HG03066 (cell line): ENCODE measurements at regions not wholly inside any gene's neighbourhood (a gene's known extent, or its start where the extent isn't known, plus 50 kb on each side); places are given as distances from the start of the nearest gene placed in this dataset.

Experiments used
- ATAC-seq: cut with Tn5 transposase; IDR thresholded peaks from one replicate; pipeline ENCODE4 v1.9.1; 2021; ENCODE audit warnings: low read depth; ENCODE audit not compliant: unreplicated experiment

DNA sequence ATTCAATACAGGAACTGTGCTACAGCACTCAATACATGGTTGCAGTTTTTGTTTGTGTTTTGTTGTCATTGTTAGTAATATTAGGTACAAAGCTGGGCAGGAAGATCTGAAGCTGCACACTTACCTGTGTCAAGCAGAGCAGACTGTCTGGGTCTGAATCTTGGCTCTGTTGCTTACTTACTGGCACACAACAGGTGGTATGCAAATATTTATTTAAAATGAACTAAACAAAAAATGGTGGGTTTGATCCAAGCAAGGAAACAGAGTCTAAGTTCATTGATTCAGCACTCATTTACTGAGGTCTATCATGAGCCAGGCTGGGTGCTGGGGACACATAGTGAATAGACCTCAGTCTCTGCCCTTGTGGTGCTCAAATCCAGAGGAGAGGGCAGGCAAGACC, 230.4 kb downstream of the OMA1 start:
- ATAC-seq, result no peak

DNA sequence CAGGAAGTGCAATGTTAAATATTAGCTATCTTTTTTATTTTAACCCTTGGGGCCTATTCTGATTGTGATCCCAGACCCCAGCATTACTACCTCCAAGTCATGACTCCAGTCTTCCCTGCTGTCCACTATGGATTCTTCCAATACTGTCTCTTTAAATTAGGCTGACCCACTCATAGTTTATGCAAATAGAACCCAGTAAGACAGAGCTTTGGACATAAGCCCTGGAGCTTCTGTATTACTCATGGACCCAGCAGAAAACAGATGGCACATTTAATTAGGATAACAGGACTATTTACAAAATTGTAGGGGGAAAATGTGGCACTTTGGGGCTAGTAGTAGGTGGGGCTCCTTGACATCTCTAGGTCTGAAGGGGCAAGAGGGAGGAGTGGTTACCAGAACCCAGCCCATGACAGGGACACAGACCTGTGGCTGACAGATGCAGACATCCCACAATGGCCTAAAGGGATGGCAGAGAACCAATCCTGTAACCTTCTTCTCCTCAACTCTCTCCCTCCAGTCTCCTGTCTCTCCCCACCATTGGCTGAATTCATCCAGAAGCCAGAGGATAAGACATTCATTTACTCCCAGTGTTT, 233.5 kb downstream of the OMA1 start:
- ATAC-seq, result no peak

DNA sequence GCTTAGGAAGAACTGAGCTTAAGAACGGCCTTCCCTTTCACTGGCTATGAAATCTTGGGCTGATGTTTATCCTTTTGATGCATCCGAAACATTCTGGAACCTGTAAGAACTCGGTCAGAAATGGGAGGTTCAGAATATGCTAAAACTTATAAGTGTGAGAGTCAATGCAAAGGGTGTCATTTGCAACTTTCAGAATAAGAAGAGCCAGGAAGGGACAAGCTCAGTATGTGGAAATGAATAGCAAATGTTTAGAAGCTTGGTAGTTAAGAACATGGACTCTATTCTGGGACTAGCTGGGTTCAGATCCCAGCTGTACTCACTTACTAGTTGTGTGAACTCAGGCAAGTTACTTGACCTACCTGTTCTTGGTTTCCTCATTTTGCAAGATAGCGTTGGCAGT, 234.1 kb downstream of the OMA1 start:
- no peak for ATAC-seq

DNA sequence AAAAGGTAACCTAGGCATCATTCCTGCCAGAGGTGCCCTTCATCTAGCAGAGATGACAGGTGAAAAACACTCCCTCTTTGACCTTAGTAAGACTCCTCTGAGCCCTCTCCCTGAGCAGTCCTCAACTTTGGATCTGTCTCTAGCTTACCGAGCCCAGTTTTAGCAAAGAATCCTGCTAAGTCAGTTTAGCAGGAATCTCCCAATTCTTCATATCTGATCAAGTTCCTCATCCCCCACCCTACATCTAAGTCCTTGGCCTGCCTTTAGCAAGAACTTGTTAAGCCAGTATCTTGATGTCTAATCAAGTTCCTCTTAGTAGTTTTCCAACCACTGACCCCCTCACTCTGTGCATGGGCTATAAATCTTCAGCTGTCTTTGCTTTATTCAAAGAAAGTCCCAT, 235.6 kb downstream of the OMA1 start:
- no peak for ATAC-seq

DNA sequence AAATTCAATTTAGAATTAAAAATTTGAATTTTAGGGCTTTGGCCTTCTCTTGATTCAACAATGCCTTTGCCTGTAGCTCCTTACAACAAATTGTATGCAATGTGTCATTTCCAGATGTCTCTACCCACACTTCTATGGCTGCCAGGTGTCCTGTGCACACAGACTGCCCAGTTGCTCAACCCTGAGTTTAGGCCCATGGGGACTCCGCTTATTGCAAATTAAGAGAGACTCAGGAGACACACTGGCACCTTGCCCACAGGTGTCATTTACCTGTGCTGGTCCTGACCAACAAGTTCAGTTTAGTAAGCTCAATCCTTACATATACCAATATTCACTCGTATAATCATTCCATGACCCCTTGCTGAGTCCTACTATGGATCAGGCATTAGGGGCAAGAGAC, 236.1 kb downstream of the OMA1 start:
- ATAC-seq, result no peak

DNA sequence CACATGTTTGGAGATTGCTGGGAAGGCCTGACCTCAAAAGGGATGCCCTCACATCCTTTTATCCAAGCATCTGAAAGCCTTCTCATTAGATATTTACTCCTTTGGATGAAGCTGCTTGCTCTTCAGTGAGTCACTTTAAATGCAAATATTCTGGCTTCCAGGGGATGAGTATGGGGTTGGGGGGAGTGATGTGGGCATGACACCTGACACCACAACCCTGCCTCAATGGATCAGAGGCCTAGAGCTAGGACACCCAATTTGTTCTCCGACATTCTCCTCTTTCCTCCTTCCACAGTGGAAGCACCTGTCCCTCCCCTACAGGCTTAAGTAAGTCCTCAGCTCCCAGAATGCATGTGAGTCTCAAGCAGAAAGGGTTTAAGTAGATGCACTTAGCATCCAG, 238.3 kb downstream of the OMA1 start:
- no peak for ATAC-seq

DNA sequence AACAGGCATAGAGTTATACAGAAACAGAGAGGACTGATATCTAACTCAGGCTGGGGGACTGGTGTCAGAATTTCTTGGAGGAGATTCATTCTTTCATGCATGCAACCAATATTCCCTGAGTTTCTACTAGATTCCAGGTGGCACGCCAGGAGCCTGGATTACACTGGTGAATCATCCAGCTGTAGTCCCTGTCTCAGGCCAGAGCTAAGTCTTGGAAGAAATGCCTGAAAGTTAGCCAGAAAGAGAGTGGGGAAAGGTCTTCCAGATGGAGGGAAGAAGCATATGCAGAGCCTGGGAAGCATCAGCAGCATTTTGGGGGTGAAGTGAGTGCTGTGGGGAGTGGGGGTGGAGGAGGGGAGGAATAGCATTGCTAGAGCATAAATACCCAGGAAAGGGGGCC, 239.1 kb downstream of the OMA1 start:
- no peak for ATAC-seq

DNA sequence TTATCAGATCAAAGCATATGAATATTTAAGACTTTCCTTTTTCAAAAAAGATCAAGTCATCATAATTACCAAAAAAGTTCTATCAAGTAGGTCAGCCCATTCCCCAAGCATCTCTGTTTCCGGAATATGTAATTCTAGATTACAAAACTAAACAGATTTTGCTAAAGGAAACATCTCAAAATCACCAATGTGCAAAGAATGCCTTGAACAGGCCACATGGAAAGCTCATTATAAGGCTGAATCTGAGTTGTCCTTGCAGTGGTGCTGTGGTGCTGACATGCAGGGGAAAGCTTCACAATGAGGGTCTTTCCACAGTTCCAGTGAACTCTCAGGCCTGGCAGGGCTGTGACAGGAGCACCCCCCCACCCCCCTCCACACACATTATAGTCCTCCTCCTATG, 240.9 kb downstream of the OMA1 start:
- ATAC-seq, result no peak

DNA sequence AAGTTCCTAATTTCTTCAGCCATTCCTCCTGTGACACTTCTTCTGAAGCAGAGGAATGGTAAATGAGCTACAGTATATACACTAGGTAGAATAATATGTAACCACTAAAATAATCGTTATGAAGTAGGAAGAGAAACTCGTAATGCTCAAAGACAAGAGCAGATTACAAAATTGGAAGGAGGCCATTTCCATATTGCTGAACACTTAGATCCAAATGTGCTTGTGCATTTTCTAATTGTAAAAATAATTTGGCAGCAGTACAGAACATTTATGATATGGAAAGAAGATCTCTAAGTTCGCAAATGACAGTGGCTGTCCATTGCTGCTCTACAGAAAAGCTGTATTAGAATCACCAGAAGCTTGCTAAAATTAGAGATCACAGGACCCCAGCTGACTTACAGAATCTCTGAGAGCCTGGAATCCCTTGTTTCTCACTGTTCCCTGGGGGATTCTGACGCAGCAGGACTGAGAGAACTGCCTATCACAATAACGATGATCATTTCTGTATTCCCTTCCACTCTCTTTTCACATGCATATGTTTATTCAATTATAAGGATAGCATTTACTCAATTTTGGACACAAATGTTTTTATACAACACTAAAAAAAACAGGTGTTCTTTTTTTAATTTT, 242.1 kb downstream of the OMA1 start:
- no peak for ATAC-seq

DNA sequence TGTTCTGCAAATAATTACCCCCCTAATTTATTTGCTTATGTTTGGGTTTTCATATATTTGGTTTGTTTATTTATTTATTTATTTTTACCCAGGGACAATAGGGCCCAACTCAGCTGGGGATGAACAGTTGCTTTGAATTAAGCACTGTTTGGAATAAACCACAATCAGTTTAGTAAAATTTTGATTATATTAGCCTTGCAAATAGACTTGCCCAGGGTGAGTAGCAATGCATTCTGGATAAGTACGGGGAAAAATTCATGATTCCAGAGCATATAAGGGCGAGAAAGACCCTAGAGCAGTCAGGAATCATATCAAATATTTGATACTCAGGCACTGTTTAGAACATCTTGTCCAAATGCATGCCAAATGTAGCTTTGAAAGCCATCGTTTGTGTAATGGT, 242.7 kb downstream of the OMA1 start:
- no peak for ATAC-seq

DNA sequence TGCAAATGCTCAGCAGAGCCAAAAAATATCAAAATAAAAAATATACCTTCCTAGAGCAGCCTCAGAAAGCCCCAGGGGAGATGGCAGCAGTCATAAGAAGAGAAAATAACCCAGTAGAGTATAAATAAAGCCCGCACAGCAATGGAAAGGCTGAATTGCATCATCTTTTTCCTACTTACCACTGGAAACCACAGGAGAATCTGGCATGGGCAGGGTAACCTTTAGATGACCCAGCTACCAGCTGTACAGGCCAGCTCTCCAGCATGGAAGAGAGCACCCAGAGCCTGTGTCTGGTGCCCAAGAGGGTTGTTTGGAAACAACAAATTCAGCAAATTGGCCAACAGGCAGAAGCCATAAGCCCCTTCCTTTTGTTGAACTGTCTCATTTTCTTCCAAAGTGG, 253.1 kb downstream of the OMA1 start:
- no peak for ATAC-seq

DNA sequence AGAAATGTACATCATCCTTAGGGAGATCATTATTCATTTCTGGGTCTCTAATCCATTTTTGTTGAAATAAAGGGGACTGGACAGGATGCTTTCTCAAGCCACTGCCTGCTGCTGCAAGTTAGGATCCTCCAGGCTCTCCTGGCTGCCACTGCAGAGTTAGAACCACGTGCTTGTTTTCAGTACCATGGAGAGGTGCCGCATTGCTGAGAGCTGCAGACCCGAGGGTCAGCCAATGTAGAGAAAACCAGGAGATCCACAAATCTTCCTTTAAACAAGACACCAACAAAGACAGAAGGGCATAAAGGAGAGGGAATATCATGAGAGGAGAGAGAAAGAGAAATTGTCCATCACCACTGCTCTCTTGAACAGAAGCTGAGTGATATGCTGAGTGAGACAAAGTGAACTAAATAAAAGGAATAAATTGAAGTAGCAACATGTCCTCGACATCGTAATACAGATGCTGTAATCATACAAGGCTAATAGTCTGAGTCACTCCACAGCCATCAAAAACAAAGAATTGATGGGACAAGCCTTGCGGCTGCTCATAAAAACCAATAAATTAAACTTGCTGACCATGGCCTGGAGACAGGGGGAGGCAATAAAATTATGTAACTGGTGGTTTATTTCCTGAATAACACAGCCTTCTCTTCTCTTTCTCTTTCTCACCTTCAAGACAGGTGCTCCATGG, 255.7 kb downstream of the OMA1 start:
- no peak for ATAC-seq

DNA sequence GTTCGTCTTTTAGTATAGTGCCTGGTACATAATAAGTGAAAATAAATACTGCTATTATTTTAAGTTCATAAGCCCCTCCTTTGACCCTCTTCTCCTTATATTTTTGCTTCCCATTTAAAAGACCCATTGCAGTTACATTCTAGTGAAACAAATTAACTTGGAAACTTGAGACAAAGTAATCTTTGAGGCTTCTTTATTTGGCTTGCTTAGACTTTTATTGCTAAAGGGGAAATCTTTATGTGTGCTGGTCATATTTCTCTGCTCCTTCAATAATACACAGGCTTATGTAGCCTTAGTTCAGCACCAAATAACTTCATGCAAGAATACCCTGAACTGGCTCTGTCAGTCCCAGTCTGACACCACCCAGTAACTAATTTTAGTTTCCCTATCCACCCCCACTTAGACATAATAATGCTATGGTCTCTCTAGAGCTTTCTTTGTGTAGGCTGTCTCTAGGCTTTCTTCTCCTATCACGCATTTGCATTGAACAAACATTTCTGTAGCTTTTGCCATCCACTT, 257.8 kb downstream of the OMA1 start:
- ATAC-seq, result no peak

DNA sequence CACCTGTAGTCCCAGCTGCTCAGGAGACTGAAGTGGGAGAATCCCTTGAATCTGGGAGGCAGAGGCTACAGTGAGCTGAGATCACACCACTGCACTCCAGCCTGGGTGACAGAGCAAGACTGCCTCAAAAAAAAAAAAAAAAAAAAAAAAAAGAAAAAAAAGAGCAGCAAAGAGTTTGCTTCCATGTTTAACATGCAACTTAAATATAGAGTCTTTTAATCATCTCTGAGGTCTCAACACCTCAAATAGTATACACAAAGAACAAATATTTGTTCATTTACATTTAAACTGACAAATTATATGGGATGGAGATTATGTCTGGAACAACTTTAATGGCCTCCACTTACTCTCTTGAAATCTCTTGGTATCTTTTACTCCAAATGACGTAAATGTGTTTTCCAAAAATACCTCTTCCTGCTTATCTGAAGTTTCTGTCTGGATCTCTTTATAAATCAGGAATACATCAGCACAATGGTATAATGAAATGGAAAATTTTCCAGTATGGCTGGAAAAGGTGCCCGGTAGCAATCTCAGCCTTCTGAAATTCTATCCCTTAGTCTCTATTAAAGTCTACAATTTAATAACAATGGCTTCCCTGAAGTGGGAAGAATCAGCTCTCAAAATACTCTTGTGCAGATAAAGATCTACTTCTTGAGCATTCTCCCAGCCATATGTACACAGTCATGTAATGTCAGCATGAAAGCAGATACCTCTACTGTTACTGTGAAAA, 258.5 kb downstream of the OMA1 start:
- ATAC-seq, result no peak

DNA sequence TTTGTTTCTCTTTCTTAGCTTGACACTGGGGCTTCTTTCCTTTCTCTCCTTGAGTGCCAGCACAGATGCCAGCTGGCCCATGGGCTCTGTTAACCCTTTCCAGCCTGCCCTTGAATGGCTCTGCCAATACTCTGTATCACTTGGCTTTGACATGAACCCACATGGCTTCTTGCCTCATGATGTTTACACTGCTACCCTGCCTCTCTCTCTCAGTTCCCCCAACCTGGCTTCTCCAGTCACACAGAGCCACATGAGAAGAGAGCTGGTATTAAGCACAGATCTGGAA, 262.4 kb downstream of the OMA1 start:
- no peak for ATAC-seq

DNA sequence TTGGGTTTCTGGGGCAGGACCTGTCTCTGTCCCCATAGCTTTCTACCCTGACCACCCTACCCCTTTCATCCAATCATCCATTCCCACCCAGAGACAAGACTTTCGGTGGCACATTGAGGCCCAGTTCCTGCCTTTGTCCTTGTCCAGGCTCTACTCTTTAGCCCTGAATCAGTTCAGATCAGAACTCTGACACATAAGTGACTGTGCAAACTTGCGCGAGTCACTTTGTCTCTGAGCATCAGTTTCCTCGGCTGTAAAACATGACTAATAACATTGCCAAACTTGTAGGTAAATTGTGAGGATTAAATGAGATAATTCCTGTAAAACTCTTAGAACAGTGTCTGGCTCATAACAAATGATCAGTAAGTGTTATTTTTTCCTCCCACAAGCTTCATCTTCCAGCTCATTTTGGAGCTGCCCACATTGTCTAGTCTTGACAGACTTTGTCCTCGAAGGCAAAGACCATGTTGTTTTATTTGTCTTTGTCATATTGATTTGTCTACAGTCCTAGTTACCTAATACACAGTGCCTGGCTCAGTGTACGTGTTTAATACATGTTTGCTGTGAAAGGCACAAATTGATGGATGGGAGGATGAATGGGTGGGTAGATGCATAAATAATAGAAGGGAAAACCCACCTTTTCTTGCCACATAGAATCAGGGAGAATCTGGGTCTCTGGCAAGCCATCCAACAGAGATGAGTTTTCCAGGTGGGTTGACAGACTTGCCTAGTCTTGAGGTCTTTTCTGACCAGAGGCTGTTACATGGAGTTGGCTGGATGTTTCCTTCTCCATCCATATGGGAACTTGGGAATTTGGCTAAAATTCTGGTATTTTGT, 262.9 kb downstream of the OMA1 start:
- ATAC-seq, result no peak

DNA sequence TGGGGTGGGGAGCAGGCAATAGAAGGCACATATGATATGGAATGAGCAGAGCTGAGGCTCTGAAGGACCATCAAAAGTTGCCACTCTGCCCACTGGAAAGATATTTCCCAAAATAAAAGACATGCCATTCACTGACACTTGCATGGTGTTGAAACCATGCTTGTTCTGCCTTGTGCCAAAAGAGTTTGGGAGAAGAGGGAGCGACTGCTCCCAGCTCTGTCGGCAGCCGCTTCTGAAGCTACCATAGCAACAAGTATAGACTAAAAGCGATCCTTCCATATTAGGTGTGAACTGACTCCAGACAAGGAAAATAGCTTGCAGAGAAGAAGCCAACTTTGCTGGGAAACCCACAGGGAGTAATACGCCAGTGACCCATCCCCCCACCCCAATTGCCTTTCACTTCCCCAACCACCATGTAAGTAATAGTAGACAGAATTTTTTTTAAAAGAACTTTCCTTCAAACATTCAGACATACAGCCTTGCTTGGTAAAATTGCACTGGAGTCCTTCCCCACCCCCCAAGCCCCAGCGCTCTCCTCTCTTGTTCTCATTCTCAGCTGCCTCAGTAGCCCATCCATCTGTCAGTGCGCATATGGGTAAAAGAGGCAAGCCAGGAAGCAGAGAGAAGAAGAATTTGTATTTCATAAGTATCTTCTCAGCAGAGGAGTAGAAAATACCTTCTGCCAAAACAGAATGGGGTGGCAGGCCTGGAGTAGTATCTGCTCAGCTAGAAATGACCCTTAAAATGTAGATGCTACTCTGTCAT, 263.7 kb downstream of the OMA1 start:
- ATAC-seq, result no peak

DNA sequence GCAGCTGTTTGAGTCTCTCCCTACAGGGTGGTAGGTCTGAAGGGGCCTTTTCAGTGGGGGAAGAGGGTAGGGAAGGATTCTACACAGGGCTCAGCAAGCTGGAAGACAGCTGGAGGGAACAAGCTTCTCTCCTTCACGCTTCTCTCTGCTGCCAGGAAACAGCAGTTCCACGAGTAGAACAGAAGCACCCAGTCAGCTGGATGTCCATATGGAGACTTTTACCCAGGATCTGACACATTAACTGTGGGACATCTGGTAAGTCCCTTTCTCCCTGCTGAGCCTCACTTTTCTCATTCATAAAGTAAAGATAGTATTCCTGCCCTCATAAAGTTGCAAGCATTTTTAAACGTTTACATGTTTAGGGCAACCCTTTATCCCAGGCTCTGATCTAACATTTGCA, 280.3 kb downstream of the OMA1 start:
- no peak for ATAC-seq

DNA sequence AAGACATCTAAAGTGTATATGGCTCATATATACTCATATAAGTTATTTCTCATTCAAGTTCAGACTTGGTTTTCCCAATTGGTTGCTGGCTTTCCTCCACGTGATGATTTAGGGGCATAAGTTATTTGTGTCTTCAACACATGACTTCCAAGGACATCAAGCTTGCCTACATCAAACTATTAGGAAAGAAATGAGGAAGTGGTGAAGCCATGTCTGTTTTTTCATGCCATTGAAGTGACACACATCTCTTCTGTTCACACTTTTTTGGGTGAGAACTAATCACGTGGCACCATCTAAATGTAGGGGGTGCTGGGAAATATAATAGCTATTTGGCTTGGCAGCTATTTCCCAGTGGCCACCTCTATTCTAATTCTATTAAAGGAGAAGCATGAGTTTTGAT, 282.1 kb downstream of the OMA1 start:
- no peak for ATAC-seq

DNA sequence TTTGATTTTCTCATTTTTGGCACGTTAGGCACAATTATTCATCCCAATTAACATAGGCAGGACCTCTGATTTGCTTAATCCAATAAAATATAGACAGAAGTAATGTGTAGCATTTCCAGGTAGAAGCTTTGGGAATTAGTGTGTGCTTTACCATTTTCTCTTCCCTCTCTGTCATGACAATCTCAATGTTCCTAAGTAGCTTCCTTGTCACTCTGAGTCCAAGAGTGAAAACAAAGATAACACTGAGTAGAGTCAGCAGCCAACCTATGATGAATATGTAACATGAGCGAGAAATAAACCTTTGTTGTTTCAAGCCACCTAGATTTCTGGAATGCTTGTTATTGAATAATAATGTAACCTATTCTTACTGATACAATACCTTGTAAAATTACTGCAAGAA, 283.8 kb downstream of the OMA1 start:
- no peak for ATAC-seq
